HG02938 (cell line): ENCODE measurements at regions not wholly inside any gene's neighbourhood (a gene's known extent, or its start where the extent isn't known, plus 50 kb on each side); places are given as distances from the start of the nearest gene placed in this dataset.

Source experiments
- ATAC-seq: cut with Tn5 transposase; IDR thresholded peaks from one replicate; pipeline ENCODE4 v1.9.1; 2021; ENCODE audit warnings: mild to moderate bottlenecking, moderate library complexity; ENCODE audit not compliant: unreplicated experiment

DNA sequence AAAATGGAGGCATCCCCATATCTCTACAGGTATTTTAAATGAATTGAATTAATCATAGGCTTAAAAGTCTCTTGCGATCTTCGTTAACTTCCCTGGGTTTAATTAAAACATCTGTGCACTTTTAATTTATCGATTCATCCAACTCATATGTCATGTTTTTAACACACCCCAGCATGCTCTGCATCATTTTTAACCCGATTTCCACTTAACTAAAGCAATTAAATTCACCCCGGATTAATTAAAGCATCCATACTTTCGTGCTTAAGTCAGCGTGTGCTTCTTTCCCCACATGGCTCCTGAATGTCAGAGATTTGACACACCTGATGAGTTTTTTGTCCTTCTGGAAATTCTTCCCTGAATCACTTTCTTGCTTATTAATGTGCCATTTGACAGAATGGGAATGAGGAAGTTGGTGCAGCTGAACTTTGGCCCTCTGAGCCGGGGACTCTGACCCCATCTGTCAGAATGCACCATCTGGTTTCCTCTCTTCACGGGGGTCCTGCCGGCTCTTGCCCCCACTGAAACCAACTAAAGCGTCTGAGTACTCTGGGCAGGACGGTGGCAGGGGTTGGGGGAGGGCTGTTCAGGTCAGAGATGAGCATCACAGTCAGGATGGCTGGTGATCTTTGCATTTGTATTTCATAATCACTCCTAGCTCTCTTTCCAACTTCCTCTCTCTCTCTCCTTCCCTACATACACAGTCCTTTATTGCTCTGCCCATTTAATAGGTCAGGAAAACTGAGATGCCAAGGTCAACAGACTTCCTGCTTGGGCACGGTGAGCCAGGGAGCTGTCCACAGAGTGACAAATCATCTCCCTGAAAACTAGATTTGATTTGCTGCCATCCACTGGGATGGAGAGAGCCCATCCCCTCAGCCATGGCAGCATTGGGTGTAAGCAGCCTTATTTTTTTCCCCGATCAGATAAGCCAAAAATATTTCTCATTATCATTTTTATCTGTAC lies 180.3 kb upstream of the WWC1 start:
- no peak for ATAC-seq

DNA sequence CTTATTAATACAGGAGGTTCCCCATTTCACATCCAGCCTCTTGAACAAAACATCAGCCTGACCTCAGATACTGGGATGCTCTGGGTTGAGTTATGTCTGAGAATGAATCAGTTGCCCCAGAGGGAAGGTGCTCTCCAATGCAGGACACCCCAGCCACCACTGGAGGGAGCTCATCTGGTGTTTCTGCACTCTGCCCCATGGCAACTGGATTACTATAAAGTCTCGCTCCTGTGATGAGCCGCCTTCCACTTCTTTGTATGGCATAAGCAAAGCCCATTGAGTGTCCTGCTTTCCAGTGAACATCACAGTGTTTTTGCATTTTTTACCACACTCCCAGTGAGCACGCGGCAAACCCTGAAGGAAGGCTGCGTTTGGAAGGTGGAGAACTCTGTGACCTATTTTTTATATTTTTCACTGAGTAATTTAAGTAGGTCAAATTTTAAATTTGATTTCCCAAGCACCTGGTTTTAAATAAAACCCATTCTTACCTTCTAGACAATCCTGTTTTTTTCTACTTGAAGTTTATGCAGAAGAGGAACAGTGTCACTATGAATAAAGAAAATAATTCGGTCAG lies 176.9 kb upstream of the WWC1 start:
- peak; percentile 78 for ATAC-seq

DNA sequence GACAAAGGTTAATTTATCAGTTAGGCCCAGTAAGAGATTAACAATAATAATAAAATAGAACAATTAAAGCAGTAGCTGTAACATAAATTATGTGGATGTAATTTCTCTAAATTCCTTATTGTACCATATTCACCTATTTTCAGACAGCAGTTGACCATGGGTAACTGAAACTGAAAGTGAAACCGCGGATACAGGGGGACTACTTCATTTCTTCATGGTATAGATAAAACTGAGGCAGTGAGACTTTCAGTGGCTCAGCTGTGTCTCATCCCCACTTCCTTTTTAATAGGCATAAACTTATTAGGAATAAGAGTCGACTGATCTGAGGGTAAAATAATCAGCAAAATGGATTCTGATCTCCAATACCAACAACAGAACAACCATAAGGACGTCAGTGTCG lies 174.0 kb upstream of the WWC1 start:
- no peak for ATAC-seq

DNA sequence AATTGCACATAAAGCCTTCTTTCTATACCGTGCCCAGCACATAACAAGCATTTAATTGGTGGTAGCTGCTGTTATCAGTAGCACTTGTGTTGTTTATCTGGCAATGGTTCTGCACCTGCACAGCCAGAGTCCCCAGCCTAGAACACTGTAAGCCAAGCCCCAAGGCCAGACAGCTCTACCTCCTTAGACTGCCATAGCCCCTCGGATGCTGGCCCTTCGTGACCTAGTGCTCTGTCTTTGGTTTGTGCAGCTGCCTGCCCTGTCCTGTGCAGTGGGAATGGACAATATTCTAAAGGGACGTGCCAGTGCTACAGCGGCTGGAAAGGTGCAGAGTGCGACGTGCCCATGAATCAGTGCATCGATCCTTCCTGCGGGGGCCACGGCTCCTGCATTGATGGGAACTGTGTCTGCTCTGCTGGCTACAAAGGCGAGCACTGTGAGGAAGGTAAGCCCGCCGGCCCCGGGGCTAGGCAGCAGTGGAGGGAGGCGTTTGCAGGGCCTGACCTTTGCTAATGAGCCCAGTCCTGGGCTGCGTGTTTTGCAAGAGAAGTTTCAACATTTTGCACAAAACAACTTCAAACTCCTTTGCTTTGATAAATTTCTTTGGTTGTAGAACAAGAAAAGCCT lies 173.3 kb upstream of the WWC1 start:
- no peak for ATAC-seq

DNA sequence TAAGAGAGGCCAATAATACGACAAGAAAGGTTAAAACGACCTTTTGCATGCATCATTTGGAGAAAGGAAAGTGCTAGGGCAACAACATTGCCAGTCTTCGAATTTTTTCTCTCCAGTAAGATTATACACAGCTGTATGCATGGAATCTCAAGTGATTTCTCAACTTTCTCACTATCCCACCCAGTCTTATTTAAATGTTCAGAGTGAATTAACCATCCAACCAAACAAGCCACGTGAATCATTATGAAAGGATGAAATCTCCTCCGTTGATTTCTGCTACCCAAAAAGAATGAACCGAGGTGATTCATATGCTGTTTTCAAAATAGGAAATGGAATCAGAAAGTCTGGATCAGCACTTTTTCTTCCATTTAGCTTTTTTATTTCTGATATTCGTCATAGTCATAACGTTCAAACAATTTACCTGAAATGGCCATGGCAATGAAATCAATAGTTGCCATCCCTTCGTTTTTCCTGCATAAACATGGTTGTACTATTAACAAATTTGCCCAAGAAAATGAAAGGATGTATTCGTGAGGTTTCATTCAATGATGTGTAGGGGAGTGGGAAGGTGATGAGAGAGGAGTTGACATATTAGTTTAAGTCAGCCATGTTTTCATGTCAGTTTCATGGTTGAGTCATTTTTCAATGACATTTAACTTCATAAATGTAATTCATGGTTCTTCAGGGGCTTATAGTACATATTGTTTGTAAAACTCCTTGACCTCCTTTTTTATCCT lies 170.9 kb upstream of the WWC1 start:
- ATAC-seq = no peak

DNA sequence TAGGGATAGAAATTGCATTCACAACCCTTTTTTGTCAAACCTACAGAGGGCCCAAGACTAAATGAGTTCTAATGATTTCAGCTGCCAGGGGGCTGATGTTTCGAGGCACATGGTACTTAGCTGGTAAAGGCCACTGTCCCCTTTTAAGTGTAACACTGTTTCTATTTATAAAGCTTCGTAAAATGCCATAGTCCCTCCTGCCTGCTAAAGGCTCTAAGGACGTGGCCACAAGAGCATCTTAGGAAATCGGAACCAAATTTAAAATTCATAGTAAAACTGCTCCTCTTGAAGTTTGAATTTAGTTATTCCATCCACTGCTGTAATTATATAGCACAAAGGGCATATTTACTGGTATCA lies 170.3 kb upstream of the WWC1 start:
- ATAC-seq = no peak

DNA sequence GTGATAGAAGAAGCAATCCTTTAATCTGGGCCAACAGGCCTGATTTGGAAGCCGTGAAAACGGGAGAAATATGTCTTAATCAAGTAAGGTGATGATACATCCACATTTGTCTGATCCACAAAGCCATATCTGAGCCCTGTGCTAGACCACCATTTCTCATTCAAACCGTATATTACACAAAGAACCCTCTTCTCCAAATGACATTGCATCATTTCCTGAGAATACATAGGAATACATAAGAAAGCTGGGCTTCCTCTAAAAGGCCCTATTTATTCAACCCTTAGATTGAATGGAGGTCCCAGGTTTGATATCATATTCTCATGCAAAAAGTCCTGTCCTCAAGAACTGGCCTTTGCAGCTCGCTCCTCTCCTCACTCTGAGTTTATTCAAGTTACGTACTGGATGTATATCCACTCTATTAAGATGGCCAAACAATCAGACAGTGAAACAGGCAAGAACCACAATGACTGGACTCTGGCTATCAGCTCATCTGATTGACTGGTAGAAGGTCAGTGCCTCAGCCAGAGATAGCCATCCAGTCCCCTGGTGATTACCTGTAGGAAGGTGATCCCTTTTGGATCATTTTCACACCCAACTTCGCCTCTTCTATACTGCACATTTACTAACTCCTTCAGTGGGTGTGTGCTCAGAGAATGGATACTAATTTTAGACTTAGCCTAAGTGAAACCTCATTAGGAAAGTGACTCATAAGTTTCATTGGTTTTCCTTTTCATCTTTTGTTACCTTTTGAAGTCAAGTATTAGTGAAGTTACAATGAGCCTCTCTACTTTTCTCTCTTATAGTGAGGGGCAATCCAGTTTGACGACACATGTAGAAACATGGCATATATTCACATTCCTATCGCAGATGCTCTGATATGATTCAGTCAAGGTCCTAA lies 167.6 kb upstream of the WWC1 start:
- peak; percentile 94 for ATAC-seq

DNA sequence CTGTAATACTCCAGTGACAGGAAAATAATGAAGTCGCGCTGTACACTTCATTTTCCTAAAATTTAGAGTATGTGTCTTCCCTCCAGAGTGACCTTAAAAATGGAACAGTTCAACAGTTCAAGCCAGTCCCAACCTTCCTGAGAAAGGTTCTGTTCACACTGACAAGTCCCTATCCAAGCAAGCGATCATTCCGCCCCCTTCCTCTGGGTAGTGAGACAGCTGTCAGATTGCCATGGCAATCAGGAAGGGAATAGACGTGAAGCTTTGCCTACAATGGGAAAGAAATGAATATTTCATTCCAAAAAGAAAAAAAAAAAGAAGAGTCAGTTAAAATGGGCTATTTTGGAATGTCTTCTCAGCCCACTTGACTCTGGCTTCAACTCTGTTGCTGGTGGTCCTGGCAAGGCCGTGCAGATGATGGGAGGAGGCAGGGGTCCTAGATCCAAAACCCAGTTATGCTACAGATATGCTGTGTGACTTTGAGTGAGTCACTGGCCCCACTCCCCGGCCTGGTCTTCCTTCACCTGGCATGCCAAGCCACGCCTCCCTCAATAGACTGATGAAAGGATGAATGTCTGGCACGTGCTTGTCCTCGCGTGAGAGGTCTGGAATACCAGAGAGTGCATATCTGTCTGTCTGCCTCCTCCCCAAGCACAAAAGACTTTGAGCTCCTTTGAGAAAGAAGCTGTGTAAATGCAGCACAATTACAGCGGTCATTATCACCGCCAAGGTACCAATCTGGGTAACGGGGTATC lies 165.8 kb upstream of the WWC1 start:
- ATAC-seq = no peak

DNA sequence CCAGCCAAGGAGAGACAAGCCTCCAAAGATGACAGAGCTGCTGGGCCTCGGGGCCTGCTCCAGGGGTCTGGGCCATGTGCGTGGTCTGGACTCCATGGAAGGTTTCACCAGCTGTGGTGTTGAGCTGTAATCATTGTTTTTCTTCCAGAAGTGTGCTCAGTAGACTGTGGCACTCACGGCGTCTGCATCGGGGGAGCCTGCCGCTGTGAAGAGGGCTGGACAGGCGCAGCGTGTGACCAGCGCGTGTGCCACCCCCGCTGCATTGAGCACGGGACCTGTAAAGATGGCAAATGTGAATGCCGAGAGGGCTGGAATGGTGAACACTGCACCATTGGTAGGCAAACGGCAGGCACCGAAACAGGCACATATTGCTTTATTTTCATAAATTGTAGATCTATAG lies 164.8 kb upstream of the WWC1 start:
- no peak for ATAC-seq

DNA sequence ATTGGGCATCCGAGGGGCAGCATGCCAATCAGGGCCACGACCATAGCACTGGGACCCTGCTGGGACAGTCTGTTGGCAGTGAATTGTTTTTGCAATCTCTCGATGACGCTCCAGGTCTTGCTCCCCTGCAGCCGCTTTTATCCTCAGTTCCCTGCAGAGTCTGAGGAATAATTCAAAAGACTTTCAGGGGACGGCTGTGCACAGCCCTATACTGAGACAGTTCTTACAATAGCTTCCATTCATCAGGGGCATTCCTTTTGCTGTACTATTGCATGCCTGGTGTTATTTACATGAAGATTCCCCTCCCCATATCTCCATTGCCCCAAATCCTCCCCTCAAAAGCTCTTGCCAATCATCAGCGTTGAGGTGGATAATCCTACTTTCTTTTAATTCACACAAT lies 163.3 kb upstream of the WWC1 start:
- no peak for ATAC-seq

DNA sequence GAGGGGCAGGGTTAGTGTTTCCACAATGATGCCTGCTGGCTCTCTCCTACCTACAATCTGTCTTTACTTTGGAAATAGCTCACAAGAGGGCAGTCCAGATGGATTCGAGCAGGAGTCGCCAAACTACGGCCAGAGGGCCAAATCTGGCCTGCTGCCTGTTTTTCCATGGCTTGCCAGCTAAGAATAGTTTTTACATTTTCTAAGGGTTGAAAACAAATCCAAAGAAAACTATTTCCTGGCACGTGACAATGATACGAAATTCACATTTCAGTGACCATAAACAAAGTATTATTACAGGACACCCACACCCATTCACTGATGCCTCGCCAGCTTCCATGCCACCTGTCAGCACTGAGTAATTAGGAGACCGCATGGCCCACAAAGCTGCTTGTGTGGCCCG lies 162.9 kb upstream of the WWC1 start:
- no peak for ATAC-seq

DNA sequence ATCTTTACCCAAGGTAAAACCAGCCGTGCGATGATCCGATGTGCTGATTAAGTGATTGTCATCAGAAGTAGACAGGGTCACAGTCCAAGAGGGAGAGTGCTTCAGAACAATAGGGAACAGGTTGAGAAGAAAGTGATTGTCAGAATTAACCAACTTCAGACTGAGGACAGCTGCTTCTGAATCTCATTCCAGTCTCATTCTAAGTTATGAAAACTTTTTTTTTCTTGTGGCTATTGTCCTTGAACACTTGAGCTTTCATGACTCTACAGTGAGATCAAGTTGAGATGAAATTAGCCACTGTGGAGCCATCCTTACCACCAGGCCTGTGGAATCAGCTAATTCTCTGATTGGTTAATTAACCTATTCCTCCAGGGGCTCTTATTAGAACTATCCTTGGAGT lies 159.9 kb upstream of the WWC1 start:
- ATAC-seq = no peak

DNA sequence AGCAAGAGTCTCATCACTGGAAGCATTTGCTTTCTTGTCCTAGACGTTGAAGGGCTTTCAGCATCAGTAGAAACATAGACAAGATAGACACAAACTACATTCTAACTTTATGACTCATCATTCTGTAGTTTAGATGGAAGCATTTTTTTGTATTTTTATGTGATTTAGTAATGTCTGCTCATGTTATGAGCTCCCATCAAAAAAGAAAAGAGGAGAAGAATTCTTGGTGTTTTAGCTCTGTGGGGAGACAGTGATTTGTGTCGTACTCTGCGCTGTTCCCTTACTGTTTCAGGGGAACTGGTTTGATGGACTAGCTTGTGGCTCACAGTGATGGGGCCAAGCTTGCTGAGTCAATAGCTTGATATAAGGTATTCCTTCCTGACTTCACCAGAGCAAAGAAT lies 159.2 kb upstream of the WWC1 start:
- no peak for ATAC-seq

DNA sequence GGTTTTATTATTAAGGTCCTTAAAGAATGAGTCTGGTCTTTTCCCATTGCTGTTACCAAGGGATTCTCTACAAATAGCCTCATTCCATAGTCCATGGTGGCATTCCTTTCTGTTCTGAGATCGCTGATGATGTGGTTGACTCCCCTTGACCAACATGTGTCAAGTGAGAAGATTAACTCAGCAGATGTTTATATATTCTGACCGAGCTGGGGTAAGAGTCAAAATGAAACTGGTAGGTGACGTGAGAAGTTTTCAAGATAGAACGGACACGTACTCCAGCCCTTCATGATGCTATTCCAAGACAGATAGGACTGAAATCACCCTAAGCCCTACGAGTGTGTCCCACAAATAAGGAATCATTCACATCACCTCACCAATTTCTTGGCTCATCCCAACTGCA lies 155.5 kb upstream of the WWC1 start:
- ATAC-seq = peak; percentile 98

DNA sequence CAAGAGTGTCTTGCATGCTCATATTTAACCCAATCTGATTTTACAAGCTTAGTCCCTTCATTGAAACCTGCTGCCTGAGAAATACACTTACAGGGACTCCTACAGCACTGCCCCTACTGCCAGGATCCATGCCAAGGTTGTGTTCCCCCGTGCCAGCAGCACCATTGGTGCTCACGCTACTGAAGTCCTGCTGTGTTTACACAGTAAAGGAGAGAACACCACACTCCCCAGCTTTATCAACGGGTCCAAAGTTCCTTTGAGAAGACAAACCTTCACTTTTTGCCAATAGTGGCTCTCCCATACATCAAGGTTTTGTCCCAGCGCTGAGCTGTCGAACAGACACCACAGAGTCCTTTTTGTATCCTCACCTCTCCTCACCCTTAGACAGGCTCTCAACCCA lies 155.1 kb upstream of the WWC1 start:
- peak; percentile 18 for ATAC-seq

DNA sequence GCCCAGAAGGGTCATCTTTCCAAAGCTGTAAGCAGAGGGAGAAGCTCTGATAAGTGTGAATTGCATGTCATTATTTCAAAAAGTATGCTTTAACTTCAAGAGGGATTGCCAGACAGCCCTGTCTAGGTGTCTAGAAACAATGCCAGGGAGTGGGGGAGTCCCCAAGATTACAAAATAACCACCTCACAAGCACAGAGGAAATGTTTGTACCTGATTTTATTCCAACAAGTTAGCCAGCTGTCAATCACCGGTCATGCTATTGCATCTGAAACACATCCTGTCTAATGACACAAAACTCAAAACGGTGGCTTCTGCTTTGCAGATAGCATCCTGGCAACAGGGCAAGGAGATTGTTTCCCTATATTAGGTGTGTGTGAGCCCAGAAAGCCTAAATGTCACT lies 154.2 kb upstream of the WWC1 start:
- peak; percentile 53 for ATAC-seq

DNA sequence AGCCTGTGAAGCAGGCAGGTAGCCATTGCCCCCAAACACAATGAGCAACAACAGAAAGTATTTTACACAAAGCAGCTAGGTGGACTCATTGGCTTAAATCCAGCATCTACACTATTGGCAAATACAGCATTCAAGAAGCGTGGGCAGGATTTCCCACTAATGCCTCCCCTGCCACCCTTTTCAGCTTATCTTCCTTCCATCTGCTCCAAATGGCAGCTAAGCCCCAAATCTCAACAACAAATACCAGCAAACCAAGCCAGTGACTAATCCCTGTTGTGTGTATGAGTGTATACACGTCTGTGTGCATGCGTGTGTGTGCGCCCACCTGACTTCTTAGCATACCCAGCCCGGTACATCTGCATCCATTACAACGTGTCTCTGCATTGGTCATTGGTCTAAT lies 151.2 kb upstream of the WWC1 start:
- no peak for ATAC-seq

DNA sequence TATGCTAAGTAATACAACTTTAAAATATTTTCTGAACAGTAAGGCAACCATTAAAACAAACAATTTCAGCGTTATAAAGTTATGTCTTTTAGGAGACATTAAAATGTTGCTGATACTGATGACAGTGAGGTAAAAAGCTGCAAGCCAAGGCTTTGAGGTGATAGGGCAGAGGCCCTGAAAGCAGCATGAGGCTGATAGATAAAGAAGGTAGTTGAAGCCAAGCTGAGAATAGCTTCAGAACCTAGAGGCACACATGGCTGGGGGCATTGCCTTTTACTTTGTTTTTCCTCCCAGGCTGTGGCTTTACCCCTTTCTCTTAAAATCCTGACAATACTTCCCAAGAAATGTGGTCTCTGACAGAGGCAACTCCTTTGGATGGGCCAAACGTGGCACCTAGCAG lies 149.0 kb upstream of the WWC1 start:
- ATAC-seq = no peak

DNA sequence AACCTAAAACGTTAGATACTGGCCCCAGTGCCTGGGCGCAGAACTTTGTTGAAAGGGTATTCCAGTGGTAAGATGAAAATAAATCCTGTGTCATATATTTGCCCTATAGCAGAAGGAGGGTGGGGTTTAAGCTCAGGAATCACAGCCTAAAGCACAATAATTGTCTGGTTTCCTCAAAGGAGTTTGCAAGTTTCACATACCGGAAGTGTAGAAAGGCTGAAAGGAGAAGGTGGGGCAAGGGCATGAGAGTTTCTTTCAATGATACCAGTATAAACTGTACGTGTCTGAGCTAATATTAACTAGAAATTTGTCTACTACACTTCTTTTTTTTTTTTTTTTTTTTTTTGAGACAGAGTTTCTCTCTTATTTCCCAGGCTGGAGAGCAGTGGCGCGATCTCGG lies 147.9 kb upstream of the WWC1 start:
- ATAC-seq = peak; percentile 68

DNA sequence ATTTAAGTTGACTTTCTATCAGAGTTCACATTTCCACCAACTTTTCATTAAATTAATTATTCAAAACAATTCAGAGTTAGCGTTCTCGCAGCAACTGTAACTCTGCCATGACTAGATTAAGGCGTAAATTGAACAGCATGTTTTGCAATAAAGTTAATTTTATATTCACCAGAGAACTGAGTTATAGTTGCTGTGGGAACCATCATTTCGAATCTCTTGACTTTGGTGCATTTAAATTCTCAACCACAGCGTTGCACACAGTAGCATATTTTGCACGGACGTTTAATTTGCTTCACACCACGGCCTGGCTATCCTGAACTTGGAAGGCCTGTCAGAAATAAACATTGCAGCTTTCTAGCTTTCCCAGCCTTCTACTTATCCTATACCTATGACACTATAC lies 144.3 kb upstream of the WWC1 start:
- no peak for ATAC-seq
